AG04449 (cell line): ENCODE measurements at regions not wholly inside any gene's neighbourhood (a gene's known extent, or its start where the extent isn't known, plus 50 kb on each side); places are given as distances from the start of the nearest gene placed in this dataset.
A peak's percentile ranks its signal among the peaks of the same experiment; 100 is the strongest.

Experiments used
- CTCF ChIA-PET: fragments of 350-600 bp; formaldehyde crosslinking; extraction: SDS; loops from one replicate; lab custom pipeline; 2021; ENCODE audit warnings: antibody characterized with exemption; lab: Yijun Ruan, JAX
- POLR2A ChIA-PET: fragments of 400-600, 350-600 bp; formaldehyde crosslinking; extraction: SDS; loops from one replicate; lab custom pipeline; 2020; ENCODE audit warnings: antibody characterized with exemption, inconsistent platforms; lab: Yijun Ruan, JAX
- DNase-seq: peaks from one replicate; pipeline ENCODE4 v3.0.0-alpha.2; 2010; ENCODE audit warnings: low read depth, low spot score
- H3K4me3 ChIP-seq: 2 replicates; pipeline ENCODE4 v1.5.1; 2011; ENCODE audit warnings: low read depth, mild to moderate bottlenecking, control low read depth, low read length
- TF ChIP-seq, protein P1 (sequence below): IDR thresholded peaks from one replicate; pipeline ENCODE4 v1.5.1; 2011; ENCODE audit warnings: mild to moderate bottlenecking, moderate library complexity, low read length, control low read depth, inconsistent platforms; ENCODE audit not compliant: insufficient read depth; ENCODE audit errors: missing control alignments

- ChIA-PET POLR2A (interaction anchor here (0.5 to 3.1 kb wide), 12 partner anchors 10 to 175 kb away, joined by 3 to 20 read pairs (median 4); partner anchors contain the start of gene CDC42EP3), CTCF (interaction anchor here (0.9 to 13.7 kb wide), 7 partner anchors 47 to 434 kb away, joined by 3 to 158 read pairs (median 4); no protein-coding TSS in a partner anchor)
- TF ChIP-seq, protein P1, sequence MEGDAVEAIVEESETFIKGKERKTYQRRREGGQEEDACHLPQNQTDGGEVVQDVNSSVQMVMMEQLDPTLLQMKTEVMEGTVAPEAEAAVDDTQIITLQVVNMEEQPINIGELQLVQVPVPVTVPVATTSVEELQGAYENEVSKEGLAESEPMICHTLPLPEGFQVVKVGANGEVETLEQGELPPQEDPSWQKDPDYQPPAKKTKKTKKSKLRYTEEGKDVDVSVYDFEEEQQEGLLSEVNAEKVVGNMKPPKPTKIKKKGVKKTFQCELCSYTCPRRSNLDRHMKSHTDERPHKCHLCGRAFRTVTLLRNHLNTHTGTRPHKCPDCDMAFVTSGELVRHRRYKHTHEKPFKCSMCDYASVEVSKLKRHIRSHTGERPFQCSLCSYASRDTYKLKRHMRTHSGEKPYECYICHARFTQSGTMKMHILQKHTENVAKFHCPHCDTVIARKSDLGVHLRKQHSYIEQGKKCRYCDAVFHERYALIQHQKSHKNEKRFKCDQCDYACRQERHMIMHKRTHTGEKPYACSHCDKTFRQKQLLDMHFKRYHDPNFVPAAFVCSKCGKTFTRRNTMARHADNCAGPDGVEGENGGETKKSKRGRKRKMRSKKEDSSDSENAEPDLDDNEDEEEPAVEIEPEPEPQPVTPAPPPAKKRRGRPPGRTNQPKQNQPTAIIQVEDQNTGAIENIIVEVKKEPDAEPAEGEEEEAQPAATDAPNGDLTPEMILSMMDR: no peak
- peak; percentile 98 for DNase-seq
- no peak overlapping the region for H3K4me3 ChIP-seq
Observed at GRCh38 chr2:37829202-37829601, 95.9 kb upstream of the RMDN2 start.

- CTCF ChIA-PET: interaction anchor here (0.6 to 13.7 kb wide), 8 partner anchors 47 to 435 kb away, joined by 3 to 158 read pairs (median 4); no protein-coding TSS in a partner anchor
- TF ChIP-seq, protein P1: no peak
- H3K4me3 ChIP-seq: no peak overlapping the region
- DNase-seq: no peak
- POLR2A ChIA-PET: interaction anchor here (0.5 to 3.1 kb wide), 10 partner anchors 10 to 167 kb away, joined by 3 to 20 read pairs (median 4); partner anchors contain the start of gene CDC42EP3
Observed at GRCh38 chr2:37829616-37830395, 95.3 kb upstream of the RMDN2 start.

DNA sequence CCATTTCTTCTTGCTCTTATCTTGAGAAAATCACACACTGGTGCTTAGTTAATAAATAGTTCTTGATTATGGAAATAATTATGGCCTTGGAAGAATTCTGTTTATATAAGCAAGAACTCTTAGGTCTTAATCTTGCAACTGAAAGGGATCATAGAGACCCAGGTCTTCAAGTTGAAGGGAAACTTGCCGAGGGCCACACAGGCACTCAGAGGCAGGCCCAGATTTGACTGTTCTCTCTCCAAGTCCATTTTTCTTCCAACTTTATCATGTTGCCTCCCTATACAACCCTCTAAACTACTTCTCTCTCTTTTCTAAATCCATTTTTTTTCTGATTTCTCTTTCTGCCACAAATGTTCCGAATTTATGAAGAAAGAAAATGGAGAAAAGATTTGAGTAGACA is 94.5 kb upstream of the RMDN2 start:
- H3K4me3 ChIP-seq: no peak overlapping the region
- no peak for DNase-seq
- POLR2A ChIA-PET: interaction anchor here (0.6 to 3.1 kb wide), 2 partner anchors 54 to 119 kb away, joined by 3 to 8 read pairs; no protein-coding TSS in a partner anchor
- CTCF ChIA-PET: interaction anchor here (0.6 to 13.7 kb wide), 9 partner anchors 10 to 434 kb away, joined by 3 to 158 read pairs (median 6); no protein-coding TSS in a partner anchor
- TF ChIP-seq, protein P1: no peak

- POLR2A ChIA-PET: interaction anchor here (0.5 to 1.9 kb wide), 2 partner anchors 84 to 160 kb away, joined by 3 to 9 read pairs; partner anchors contain the start of gene CDC42EP3
- no peak for DNase-seq
- CTCF ChIA-PET: interaction anchor here (0.6 to 13.7 kb wide), 19 partner anchors 10 to 436 kb away, joined by 3 to 158 read pairs (median 10); partner anchors contain the start of gene CDC42EP3
- TF ChIP-seq, protein P1: no peak
- H3K4me3 ChIP-seq: no peak overlapping the region
Observed at GRCh38 chr2:37831081-37831780, 93.9 kb upstream of the RMDN2 start.

GRCh38 chr2:37832590-37833197 is 92.4 kb upstream of the RMDN2 start:
- DNase-seq: no peak
- CTCF ChIA-PET: interaction anchor here (0.6 to 13.7 kb wide), 52 partner anchors 8 to 438 kb away, joined by 3 to 158 read pairs (median 4); partner anchors contain the start of gene CDC42EP3
- TF ChIP-seq, protein P1: peak; percentile 73
- POLR2A ChIA-PET: interaction anchor here (0.6 to 2.0 kb wide), 8 partner anchors 26 to 418 kb away, joined by 3 to 9 read pairs (median 4); partner anchors contain the start of gene CDC42EP3
- H3K4me3 ChIP-seq: no peak overlapping the region
